ENCODE measurements at regions not wholly inside any gene's neighbourhood (a gene's known extent, or its start where the extent isn't known, plus 50 kb on each side); places are given as distances from the start of the nearest gene placed in this dataset.

DNA sequence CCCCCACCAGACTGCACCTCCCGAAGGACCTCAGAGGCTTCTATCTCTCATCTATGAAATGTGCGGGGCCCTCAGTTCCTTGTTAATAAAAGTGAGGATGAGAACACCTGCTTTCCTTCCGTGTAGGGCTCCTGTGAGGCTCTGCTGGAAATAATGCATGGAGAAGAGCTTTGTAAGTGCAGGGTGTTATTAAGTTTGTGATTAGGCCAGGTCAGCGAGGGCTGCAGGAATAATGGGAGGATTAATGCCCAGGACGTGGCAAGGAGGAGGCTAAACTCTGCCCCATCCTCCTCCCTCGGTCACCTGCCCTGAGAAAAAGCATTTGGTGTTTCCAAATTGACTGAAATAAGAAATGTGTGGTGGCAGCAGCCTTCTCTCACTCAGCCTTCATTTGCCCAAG is 83.5 kb upstream of the HSPA9 start:
- TF ChIP-seq, protein P1, sequence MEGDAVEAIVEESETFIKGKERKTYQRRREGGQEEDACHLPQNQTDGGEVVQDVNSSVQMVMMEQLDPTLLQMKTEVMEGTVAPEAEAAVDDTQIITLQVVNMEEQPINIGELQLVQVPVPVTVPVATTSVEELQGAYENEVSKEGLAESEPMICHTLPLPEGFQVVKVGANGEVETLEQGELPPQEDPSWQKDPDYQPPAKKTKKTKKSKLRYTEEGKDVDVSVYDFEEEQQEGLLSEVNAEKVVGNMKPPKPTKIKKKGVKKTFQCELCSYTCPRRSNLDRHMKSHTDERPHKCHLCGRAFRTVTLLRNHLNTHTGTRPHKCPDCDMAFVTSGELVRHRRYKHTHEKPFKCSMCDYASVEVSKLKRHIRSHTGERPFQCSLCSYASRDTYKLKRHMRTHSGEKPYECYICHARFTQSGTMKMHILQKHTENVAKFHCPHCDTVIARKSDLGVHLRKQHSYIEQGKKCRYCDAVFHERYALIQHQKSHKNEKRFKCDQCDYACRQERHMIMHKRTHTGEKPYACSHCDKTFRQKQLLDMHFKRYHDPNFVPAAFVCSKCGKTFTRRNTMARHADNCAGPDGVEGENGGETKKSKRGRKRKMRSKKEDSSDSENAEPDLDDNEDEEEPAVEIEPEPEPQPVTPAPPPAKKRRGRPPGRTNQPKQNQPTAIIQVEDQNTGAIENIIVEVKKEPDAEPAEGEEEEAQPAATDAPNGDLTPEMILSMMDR (IDR thresholded peaks at IDR 0.05) = no peak
- TF ChIP-seq POLR2A (IDR thresholded peaks at IDR 0.05) = no peak
- TF ChIP-seq EP300 (IDR thresholded peaks at IDR 0.05) = no peak
- TF ChIP-seq POLR2AphosphoS5 (IDR thresholded peaks at IDR 0.05) = no peak

Measured in stomach (tissue), 4 donors.